Brain pericyte (primary cell): ENCODE measurements at regions not wholly inside any gene's neighbourhood (a gene's known extent, or its start where the extent isn't known, plus 50 kb on each side); places are given as distances from the start of the nearest gene placed in this dataset.
A peak's percentile ranks its signal among the peaks of the same experiment; 100 is the strongest.

ENCODE experiments used
- DNase-seq: peaks from one replicate; pipeline ENCODE4 v3.0.0-alpha.2; 2012; ENCODE audit warnings: low read depth, low spot score

DNA sequence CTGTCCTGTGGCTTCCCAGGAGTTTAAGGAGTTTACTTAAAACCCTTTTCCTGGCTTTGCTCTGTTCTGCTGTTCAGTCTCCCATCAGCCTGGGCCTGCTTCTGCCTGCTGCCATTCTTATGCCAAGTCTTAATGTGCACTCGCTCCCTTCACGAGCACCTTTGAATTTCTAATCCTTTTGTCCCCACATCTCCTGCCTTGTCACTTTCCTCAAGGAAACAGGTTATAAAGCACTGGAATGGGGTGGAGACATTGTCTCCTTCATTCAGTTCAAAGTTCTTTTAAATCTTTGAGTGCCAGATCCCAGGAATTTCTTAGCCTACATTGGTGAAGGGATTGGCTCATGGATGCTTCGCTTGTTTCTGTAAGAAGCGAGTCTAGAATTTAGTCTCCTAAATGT lies 87.2 kb upstream of the LIFR start:
- DNase-seq: no peak

DNA sequence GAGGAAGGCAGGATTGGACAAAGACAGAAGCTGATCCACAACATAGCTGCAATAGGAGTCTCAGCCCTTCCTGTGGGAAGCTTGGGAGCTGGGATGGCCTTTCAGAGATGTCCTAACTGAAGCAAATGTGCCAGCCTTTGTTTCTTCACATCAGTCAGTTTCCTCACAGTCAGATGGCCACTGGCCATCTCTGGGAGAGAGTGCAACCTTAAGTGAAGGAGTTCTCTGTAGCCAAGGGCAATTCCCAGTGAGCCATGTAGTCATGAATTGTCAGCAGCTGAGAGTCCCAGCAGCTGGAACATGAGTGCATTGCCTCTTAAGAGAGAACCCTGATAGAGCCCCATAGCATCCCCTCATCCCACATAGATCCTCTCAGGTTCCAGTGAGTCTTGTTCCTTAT lies 89.1 kb upstream of the LIFR start:
- no peak for DNase-seq

DNA sequence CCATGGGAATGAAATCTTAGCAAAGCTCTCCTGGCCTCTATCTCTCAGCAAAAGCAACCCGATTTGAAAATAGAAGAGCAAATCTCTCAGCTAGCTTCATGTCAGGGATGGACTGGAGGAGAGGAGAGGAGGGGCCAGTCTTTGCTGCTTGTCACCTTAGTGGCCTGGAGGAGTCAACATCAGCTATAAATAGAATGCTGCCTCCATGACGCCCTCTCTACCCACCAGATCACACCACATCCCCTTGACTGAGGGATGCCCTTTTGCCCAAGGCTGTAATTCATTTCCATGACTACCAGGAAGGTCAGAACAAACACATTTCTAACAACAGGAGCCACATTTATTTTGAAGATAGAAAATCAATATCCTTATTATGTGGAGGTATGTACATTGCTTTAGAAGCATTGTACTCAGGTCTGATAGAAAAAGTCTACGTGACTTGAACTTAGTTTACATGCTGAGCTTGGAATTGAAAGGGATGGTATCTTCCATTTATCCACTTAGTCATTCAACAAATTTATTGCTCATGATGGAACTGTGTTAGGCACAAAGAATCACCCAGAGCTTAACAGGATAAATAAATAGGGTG lies 92.4 kb upstream of the LIFR start:
- no peak for DNase-seq

DNA sequence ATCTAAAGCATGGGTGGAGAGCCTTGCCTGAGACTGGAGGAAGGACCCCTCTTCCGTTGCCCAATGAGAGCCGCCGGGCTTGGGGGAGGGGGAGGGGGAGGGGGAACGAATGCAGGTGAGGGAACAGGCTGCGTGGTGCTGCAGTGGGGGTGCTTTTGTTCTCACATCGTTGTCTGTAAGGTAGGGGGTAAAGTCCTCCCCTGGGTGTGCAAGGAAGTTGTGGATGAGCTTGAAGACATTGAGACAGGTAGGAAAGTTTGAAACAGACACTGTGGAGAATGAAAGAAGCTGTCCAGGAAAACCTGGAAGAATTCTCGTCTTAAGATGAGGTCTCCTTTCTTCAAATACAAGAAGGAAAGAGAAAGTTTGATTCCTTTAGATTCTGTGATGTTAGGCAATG lies 94.1 kb upstream of the LIFR start:
- no peak for DNase-seq

DNA sequence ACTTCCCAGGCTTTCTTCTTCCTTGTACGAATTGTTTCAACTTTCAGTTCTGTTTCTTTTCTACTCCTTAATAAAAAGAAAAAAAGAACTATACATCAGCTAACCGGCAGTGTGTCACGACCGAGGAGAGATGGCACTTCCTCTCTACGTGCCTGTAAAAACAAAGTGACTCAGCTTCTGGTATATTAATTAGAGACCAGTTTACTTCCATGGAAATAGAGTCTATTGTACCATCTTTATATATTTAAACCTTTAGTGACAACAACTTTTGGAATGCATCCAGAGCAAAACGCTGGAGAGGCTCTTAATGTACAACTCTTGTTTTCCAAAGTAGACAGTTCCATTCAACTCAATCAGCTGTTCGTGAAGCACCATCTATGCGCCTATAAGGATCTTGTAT lies 94.5 kb upstream of the LIFR start:
- DNase-seq: no peak

DNA sequence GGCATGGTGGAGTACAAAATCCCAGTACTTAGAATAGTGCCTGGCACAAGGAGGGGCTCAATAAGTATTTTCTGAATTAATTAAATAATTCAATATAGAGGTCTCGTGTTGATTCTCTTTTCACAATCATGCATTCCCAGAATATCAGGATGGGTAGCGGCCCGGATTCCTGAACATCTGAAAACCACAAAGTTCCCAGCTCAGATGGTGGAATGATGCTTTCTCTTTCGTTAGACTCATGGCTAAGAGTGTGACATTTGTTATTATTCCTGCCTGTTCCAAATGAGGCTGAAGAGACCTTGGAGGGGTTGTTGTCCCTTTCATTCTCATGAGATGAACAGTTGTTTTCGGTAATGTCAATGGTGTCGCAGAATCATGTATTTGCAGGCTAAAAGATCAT lies 95.4 kb upstream of the LIFR start:
- DNase-seq: no peak

DNA sequence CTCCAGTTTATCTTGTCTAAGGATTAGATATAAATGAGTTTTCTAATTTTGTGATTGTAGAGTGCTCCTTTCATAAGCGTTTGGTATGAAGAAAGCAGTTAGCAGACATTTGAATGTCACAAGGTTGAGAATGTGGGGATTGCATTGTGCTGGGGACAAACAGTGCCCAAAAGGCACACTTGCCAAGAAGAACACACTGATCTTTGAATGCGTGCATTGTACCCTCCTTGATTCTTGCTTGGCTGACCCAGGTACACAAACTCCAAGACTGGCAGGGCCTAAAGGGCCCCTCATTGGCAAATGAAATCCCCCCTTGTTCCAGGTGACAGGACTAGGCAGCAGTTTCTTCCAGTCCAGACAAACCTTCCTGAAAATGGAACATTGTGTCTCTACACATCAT lies 96.9 kb upstream of the LIFR start:
- DNase-seq: no peak

DNA sequence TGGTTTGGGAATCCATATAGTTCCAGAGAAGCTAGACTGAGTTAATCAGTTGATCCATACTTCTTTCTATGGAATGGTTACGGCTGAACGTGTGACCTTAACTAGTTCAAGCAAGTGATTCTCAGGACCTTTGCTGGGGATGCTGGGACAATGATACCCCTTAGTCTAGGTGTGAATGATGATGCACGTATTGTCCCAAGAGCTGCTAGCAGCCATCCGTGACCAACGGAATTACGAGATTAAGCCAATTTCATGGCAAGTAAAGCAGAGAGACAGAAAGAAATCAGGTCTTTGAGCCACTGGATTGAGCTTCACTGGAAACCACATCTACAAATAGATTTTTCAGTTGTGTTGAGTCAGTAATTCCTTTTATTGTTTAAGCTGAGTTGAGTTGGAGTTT lies 99.2 kb upstream of the LIFR start:
- DNase-seq: no peak

DNA sequence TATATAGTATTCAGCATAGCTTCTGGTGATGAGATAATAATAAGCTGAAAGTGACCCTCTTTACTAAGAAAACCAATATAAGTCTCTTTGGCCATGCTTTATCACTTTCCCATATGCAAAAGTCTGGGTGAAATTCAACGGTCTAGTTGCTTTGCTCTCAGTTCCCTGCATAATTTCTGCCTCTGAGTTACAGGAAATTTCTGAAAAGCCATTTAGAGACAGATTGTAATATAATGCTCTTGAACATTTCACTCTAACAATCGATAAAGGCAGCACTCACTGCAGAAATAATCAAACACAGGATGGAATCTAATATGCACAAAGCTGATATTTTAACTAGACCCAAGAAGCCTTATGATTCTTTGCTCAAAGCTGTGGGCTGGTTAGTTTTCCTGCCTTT lies 100.1 kb upstream of the LIFR start:
- DNase-seq: no peak

DNA sequence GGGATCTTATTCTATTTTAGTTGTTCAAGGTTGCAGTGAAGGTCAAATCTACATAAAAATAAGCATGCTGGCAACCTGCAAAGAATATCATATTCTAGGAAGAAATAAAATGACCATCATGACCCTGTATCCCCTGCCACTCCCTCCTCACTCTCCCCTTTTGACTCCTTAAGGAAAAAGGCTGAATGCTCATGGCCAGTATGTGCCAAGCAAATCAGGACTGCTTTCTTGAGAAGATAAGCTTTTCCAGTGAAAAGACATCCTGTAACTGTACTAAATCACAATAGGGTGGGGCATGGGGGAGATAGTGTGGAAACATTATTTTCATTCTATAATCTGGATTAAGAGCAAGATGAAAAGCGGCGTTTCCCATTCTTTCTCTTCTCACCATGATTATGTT lies 100.6 kb upstream of the LIFR start:
- no peak for DNase-seq

DNA sequence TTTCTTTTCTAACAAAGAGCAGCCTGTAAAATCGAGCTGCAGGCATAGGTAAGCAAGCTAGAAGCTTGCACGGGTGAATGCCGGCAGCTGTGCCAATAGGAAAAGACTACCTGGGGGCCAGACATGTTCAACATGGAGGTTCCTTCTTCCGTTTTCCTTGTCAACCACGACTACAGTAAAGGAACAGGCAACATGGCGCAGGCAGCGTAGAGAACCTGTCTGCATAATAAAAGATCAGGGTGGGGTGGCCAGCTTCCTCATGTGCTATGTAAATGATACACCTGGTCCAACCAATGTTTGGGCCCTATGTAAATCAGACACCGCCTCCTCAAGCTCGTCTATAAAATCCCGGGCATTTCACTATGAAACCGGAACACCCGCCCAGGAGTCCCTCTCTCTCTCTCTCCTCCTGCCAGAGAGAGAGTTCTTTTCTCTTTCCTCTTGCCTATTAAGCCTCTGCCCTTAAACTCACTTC lies 103.8 kb upstream of the LIFR start:
- no peak for DNase-seq

DNA sequence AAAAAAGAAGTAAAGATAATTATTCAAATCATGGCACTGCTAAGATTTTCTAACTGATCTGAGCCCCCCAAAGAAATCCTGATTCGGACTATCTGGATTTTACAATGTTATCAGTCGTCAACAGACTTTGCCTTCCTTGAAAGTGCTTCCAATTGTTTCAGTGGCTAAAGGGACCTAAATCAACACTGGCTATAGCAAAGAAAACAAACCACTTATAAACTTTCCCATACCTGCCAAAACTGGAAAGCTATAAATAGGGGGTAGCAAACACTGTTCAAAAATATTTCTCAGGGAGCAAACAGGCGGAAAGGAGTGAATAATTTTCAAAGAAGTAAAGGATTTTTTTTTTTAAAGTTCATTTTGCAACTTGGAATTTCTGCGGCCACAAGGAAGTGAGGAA lies 105.6 kb upstream of the LIFR start:
- no peak for DNase-seq

DNA sequence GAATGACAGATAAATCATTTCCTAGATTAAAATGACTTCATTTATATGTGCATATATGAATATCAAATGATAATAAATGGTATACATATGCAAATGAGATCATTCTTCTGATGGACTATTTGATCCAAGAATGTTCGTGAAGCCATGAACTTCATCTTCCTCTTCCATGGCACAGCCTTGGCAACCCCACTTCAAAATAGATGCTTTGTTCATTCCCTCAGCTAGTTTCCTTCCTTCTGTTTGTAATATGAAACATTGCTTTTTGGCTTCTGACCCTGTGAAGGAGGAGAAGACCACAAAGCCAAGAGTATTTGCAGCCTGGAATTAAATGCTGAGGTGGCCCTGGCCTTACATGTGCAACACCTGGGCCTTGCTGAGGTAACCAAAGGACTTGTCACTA lies 106.8 kb upstream of the LIFR start:
- DNase-seq: no peak

DNA sequence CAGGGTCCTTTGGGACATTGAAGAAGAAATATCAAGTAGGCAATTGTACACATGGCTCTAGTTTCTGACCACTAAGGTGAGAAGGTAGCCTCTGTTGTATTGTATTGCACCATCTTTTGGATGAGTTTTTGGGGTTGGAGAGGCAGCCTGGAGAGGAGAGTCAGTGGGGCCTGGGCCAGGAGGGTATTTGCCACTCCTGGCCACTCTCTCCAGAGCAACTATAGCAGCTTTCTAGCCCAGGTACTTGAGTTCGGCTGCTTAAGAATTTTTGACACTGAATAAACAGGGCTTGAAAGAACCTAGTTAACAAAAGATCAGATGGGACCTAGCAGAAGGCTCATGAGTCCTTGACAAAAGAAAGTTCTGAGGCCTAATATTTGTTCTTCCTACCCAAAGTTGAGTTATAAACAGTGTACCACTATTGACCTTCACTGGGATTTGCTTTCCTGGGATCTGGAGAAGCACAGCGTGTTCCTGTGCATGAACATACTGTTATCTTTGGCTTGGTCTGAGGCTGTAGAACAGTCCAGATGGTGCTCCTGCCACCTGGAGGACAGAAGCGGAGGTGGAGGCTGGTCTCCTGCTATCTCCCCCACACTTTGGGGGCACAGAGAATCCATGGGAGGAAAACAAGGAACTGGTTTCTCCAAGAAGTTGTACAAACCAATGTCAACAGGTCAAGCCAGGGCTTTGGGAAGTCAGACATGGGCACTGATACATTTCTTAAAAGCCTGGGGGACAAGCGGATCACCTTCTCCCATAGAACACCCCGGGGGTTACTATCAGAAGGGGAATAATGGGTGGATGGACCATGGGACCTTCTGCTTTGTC lies 110.4 kb upstream of the LIFR start:
- DNase-seq: peak; percentile 58

DNA sequence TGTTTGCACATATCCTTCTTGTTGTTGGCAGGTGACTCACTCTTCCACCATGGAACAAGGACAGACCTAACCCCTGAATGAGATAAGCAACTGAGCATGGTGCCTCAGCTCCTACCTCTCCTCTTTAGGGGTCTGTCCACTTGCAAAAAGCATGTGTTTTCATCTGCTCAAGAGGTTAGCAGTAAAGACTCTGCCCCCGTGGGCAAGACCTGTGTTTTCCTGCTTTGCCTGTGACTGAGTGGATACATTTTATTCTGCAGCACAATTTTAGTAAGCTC lies 111.0 kb upstream of the LIFR start:
- DNase-seq: no peak

DNA sequence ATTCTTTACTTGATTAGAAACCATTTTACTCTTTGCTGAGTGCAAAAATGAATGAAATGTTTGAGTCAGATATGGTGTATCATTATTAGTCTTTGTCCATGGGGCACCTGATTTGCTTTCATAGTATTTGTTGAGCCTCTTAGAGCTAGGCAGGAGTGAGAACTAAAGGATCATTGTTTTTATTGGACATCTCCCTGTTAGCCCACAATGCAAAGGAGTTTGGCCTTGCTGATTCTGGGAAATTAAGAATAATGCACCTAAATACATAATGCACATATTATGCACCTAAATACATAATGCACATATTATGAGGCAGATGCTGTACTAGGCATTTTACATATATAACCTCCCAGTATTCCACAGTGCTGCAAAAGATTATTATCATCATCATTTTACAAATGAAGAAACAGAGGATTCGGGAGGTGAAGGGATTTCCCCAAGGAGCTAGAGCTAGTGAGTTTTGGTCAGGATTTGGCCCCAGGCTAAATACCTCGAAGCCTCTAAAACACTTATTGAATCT lies 113.0 kb upstream of the LIFR start:
- DNase-seq: no peak

DNA sequence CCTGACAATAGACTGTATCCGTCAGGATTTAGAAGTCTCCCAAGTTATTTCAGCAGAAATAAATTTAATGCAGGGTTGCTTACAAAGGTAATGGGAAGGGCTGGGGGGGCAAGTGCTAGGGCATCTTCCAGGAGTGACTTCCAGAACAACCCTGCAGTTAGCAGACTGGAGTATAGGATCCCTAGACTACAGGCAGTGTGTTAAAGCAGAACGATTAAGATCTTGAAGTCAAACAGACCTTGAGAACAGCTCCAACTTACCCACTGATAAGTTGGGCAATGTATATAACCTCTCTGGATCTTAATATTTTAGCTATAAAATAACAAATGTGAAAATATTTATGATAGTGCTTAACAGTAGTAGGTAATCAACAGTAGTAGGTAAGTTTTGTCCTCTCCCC lies 113.6 kb upstream of the LIFR start:
- DNase-seq: no peak

DNA sequence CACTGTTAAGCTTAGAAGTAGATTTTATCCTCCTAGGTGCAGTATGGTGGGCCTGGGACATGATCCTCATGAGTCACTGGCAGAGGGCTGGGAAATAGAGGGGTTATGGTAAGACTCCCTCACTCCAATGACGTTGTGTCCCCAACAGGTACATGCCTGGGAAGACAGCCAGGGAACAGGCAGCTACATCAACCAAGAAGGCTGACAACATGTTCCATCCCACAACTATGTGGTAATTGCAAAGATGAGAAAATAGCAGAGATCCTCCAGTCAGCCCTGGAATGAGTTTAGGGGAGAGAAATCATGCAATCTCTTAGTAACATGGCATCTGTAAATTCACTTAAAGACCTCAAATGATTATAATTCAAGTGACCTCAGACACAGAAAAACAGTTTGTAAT lies 114.4 kb upstream of the LIFR start:
- no peak for DNase-seq

DNA sequence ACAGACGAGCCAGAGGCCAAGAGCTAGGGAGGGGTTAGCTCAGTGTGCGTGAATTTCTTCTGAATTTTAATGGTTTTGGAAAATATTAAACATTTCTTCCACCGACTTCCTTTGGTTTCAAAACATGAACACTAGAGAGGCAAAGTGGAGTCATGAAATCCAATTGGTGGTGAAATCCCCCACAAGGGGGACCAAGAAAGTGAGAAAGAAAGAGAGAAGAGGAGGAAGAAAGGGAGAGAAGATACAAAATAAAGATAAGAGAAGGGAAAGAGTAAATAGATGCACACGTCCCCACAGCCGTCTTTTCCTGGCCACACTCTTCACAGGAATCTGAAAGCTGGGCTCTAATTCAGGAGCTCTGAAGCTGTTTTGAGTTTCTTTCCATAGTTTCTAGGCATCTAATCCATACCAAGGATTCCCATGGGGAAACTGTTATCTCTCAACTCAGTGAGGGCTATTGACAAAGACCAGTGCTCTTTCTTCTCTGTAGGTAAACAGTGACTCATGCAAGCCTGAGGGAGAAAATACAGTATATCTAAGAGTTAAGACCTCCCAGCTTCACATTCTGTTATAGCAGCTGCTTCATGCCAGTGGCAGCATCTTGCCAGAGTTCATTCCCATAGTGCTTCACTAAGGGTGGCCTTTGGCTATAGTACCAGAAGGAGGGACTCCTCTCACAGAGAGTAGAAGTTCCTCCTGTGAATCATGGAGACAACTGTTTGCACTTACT lies 115.8 kb upstream of the LIFR start:
- peak; percentile 91 for DNase-seq

DNA sequence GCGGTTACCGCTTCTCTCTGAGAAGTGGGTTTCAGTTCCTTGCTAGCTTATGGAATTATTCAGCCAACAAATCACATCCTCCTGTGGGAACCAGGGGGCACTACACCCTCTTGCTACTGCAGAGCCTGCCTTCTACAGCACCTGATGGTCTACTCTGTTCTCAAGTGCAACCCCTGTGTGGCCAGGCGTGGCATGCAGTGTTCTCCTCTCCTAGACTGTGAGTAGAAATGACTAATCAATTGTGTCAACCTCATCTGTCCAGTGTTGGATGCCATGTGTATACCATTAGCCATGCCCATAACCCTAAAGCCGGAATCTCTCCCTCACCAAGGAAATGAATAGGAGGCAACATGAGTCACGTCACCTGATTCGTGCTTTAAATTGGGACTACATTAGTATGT lies 117.2 kb upstream of the LIFR start:
- no peak for DNase-seq

DNA sequence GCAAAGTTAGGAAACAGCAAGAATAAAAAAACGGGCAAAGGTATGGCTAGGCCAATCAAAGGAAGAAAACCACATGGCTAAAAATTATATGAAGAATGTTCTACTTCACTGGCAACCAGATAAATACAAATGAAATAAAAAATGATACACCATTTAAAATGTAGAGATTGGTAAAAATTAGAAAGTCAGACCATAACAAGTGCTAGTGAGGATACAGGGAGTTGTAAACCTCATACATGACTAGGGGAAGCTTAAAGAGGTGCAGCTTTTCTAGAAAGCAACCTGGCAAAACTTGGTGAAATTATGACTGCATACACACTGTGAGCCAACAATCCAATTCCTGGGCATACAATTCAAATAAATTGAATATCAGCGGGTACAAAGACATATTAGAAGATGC lies 119.0 kb upstream of the LIFR start:
- no peak for DNase-seq

DNA sequence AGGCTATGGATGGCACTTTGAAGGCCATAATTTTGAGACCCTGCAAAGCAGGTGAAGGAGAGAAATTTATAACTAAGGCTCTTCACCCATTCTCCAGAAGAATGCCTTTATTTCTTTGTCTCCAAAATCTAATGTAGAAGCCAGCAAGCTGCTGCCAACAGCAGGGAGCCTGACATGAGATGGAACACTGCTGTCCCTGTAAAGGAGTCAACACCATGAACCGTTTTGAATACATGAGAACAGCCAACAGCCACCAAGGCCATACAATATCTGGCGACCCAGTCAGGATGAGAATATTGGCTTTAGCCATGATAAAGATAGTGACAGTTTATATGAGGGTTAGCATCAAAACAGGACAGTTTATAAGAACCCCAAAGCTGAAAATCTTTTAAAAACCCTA lies 121.2 kb upstream of the LIFR start:
- DNase-seq: no peak

DNA sequence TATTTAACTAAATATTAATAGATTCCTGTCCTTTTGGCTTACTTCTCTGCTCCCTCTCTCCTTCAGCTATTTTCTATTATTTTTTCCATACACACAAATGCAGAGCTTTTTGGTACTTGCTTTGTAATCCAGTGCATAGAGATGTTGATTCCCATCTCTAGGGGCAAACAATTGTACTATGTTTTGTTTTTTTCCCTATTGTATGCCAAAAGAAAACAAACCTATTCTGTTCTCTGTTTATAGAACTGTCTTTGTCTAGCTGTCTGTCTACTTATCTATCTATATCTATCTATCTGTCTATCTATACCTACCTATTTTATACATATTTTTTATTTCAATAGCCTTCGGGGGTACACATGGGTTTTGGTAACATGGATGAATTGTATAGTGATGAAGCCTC lies 121.6 kb upstream of the LIFR start:
- DNase-seq: no peak
